ENCODE measurements at regions not wholly inside any gene's neighbourhood (a gene's known extent, or its start where the extent isn't known, plus 50 kb on each side); places are given as distances from the start of the nearest gene placed in this dataset.

GRCh38 chr5:2176581-2176980 is 293.9 kb upstream of the IRX4 start:
- TF ChIP-seq CTCF (IDR thresholded peaks at IDR 0.05) (no peak), POLR2A (IDR thresholded peaks at IDR 0.05) (no peak)

Data from suprapubic skin (tissue), 3 donors.